GM12873 (cell line): ENCODE measurements at regions not wholly inside any gene's neighbourhood (a gene's known extent, or its start where the extent isn't known, plus 50 kb on each side); places are given as distances from the start of the nearest gene placed in this dataset.

Experiments used
- CTCF ChIP-seq: IDR thresholded peaks from 2 replicates; pipeline ENCODE4 v1.5.1; 2012; ENCODE audit warnings: low read depth, mild to moderate bottlenecking, moderate library complexity, low read length, control low read depth; ENCODE audit not compliant: insufficient read depth; ENCODE audit errors: missing control alignments

- TF ChIP-seq CTCF = no peak
These were observed 61.8 kb upstream of the UBASH3B start for GRCh38 chr11:122593473-122594420.

GRCh38 chr11:122592641-122593040, 62.9 kb upstream of the UBASH3B start:
- no peak for TF ChIP-seq CTCF

- no peak for TF ChIP-seq CTCF
These were observed 70.9 kb upstream of the UBASH3B start for GRCh38 chr11:122584670-122585069.

- peak; percentile 32 for TF ChIP-seq CTCF
These were observed 77.2 kb upstream of the UBASH3B start for GRCh38 chr11:122578171-122578825.

GRCh38 chr11:122572592-122572991, 82.9 kb upstream of the UBASH3B start:
- TF ChIP-seq CTCF = no peak

- no peak for TF ChIP-seq CTCF
These were observed 91.8 kb upstream of the UBASH3B start for GRCh38 chr11:122563761-122564160.

GRCh38 chr11:122559734-122560382, 95.7 kb upstream of the UBASH3B start:
- no peak for TF ChIP-seq CTCF
